ENCODE measurements at regions not wholly inside any gene's neighbourhood (a gene's known extent, or its start where the extent isn't known, plus 50 kb on each side); places are given as distances from the start of the nearest gene placed in this dataset.

- no peaks in the 10 kb centered on the region for H3K23me2 ChIP-seq (ENCODE audit: low read depth, low read length)
- H3K79me2 ChIP-seq (ENCODE audit: control insufficient read depth in 1 of 2, insufficient read depth in 2 of 2, low read length in 2 of 2) = no peaks in the 10 kb centered on the region
- H3K56ac ChIP-seq (replicated peaks; ENCODE audit: insufficient read length, low read depth, low read length) = no peak overlapping the region
- 89% methylated on average over 4 of the region's 4 CpGs; no CpG with 5 or more reads in 1 of the 2 experiments for WGBS, 2 experiments (ENCODE audit: extremely low coverage in 1 of 2, insufficient coverage in 1 of 2, insufficient read length in 1 of 2, insufficient replicate concordance in 2 of 2, low coverage in 1 of 2, low lambda C conversion rate in 2 of 2, missing lambda C conversion rate in 1 of 2)
- ChIA-PET POLR2A (ENCODE audit: partially characterized antibody) (no interaction called here), CTCF (ENCODE audit: partially characterized antibody) (no interaction called here)
- FAIRE-seq (no peak), DNase-seq (ENCODE audit: low read depth in 1 of 2, low spot score in 2 of 2) (no peak)
- H3K4me3 ChIP-seq (ENCODE audit: extremely low read depth in 1 of 4, insufficient read depth in 2 of 4, low read depth in 3 of 4, low read length in 4 of 4) = no peak overlapping the region
- no peak overlapping the region for H4K5ac ChIP-seq (ENCODE audit: insufficient read length, low read depth, low read length)
- no peak overlapping the region for H2BK12ac ChIP-seq (ENCODE audit: low read depth, low read length)
- H3K18ac ChIP-seq (ENCODE audit: extremely low read depth, low read length) = no peak overlapping the region
- H3K4me1 ChIP-seq (replicated peaks in 1 of 4; ENCODE audit: control insufficient read depth in 3 of 4, insufficient read depth in 4 of 4, low read length in 3 of 4) = no peaks in the 10 kb centered on the region
- H3K36me3 ChIP-seq (ENCODE audit: control insufficient read depth in 2 of 4, insufficient read depth in 4 of 4, low read length in 3 of 4) = no peaks in the 10 kb centered on the region
- H3K9me3 ChIP-seq (ENCODE audit: insufficient read depth in 2 of 2, low read depth in 1 of 2, low read length in 1 of 2) = no peaks in the 10 kb centered on the region
- H4K20me1 ChIP-seq (replicated peaks in 1 of 2; ENCODE audit: control insufficient read depth in 1 of 2, insufficient read depth in 2 of 2, low read length in 2 of 2) = no peaks in the 10 kb centered on the region
- no peak overlapping the region for H3K23ac ChIP-seq (ENCODE audit: insufficient read length)
- no peak overlapping the region for H3K4ac ChIP-seq (replicated peaks; ENCODE audit: insufficient read length, low read depth, low read length)
- no peaks in the 10 kb centered on the region for H3K27me3 ChIP-seq (replicated peaks in 1 of 4; ENCODE audit: control insufficient read depth in 3 of 4, extremely low read depth in 1 of 4, insufficient read depth in 3 of 4, low read length in 3 of 4)
- H2BK120ac ChIP-seq (replicated peaks; ENCODE audit: low read depth, low read length) = no peak overlapping the region
- H2AK5ac ChIP-seq (ENCODE audit: low read depth, low read length) = no peak overlapping the region
- H4K8ac ChIP-seq (ENCODE audit: extremely low read depth, insufficient read depth, low read length) = no peak overlapping the region
- no peak for TF ChIP-seq CTBP2 (IDR thresholded peaks at IDR 0.05; ENCODE audit: borderline replicate concordance, insufficient read depth, insufficient read length, low read length)
- no peak for TF ChIP-seq EZH2 (IDR thresholded peaks at IDR 0.05; ENCODE audit: low read depth, low read length, severe bottlenecking)
- TF ChIP-seq EP300 (IDR thresholded peaks at IDR 0.05; ENCODE audit: borderline replicate concordance in 1 of 2, low read depth in 2 of 2, low read length in 2 of 2) = no peak
- no peak for TF ChIP-seq BACH1 (IDR thresholded peaks at IDR 0.05; ENCODE audit: low read length)
- TF ChIP-seq SP2 (IDR thresholded peaks at IDR 0.05; ENCODE audit: low read length) = no peak
- TF ChIP-seq SIX5 (IDR thresholded peaks at IDR 0.05; ENCODE audit: low read depth, low read length) = no peak
- TF ChIP-seq RNF2 (IDR thresholded peaks at IDR 0.05; ENCODE audit: borderline replicate concordance, low read depth, low read length, missing control alignments, poor library complexity, severe bottlenecking) = no peak
- TF ChIP-seq SP4 (IDR thresholded peaks at IDR 0.05; ENCODE audit: low read length) = no peak
- TF ChIP-seq POU5F1 (IDR thresholded peaks at IDR 0.05; ENCODE audit: low read depth, low read length) = no peak
- H2BK5ac ChIP-seq (ENCODE audit: low read depth, low read length) = no peak overlapping the region
- H3K27ac ChIP-seq (ENCODE audit: low read depth, low read length) = no peak overlapping the region
- H2BK15ac ChIP-seq (ENCODE audit: low read length) = no peak overlapping the region
- H2BK20ac ChIP-seq (ENCODE audit: low read length) = no peak overlapping the region
- H3K4me2 ChIP-seq (ENCODE audit: insufficient read depth in 1 of 2, low read depth in 2 of 2, low read length in 2 of 2) = no peak overlapping the region
- H2AFZ ChIP-seq (ENCODE audit: low read length) = no peak overlapping the region
- no peak overlapping the region for H4K91ac ChIP-seq (replicated peaks; ENCODE audit: insufficient read length, low read length)
- no peak overlapping the region for H3K14ac ChIP-seq (ENCODE audit: insufficient read length)
- H3K79me1 ChIP-seq (ENCODE audit: low read depth, low read length) = no peaks in the 10 kb centered on the region
- H3K9ac ChIP-seq (replicated peaks in 1 of 4; ENCODE audit: extremely low read depth in 1 of 4, low read depth in 3 of 4, low read length in 3 of 4) = no peak overlapping the region
These were observed 96.4 kb upstream of the RGS4 start for GRCh38 chr1:162972773-162973172.
